ENCODE measurements at regions not wholly inside any gene's neighbourhood (a gene's known extent, or its start where the extent isn't known, plus 50 kb on each side); places are given as distances from the start of the nearest gene placed in this dataset.

- Mint-ChIP-seq H3K36me3 (no peaks in the 10 kb centered on the region), H3K4me3 (peak overlapping the region; percentile 79), H3K27me3 (peaks cover 33% of the 10 kb centered on the region), H3K4me1 (peaks cover 7% of the 10 kb centered on the region), H3K9me3 (no peaks in the 10 kb centered on the region), H3K27ac (peak overlapping the region; percentile 25)
- peak; percentile 96 for ATAC-seq
These were observed 66.9 kb upstream of the DNAH5 start for GRCh38 chr5:14011089-14012020.

- no peak overlapping the region for H3K27ac Mint-ChIP-seq
- H3K27me3 Mint-ChIP-seq, result peaks cover 22% of the 10 kb centered on the region
- peaks cover 7% of the 10 kb centered on the region for H3K4me1 Mint-ChIP-seq
- no peak overlapping the region for H3K4me3 Mint-ChIP-seq
- H3K36me3 Mint-ChIP-seq, result no peaks in the 10 kb centered on the region
- no peak for ATAC-seq
- no peaks in the 10 kb centered on the region for H3K9me3 Mint-ChIP-seq
These were observed 65.1 kb upstream of the DNAH5 start for GRCh38 chr5:14009575-14009974.

DNA sequence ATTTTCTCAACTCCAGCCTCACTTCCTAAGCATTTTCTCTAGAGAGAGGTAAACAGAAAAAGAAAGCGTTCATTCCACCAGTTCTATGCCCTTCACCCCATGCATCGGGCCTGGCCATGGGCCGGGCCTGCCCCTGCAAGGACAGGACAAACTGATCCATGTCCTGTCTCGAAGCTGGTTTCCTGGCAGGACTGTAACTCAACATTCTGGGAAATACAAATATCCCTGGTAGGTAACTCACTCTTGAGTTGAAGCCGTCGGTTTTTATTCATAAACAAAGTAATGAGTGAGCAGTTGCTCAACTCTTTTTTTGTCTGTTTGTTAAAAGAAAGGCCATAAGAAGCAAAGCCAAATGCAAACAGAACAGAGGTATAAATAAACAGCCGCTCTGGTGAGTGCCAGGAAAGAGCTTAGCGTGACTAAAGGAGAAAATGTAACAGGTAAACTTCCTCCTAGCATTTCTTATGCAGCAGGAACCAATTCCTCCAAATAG lies 64.4 kb upstream of the DNAH5 start:
- no peaks in the 10 kb centered on the region for H3K36me3 Mint-ChIP-seq
- no peaks in the 10 kb centered on the region for H3K9me3 Mint-ChIP-seq
- peaks cover 7% of the 10 kb centered on the region for H3K4me1 Mint-ChIP-seq
- ATAC-seq, result no peak
- no peak overlapping the region for H3K27ac Mint-ChIP-seq
- peaks cover 15% of the 10 kb centered on the region for H3K27me3 Mint-ChIP-seq
- H3K4me3 Mint-ChIP-seq, result no peak overlapping the region

DNA sequence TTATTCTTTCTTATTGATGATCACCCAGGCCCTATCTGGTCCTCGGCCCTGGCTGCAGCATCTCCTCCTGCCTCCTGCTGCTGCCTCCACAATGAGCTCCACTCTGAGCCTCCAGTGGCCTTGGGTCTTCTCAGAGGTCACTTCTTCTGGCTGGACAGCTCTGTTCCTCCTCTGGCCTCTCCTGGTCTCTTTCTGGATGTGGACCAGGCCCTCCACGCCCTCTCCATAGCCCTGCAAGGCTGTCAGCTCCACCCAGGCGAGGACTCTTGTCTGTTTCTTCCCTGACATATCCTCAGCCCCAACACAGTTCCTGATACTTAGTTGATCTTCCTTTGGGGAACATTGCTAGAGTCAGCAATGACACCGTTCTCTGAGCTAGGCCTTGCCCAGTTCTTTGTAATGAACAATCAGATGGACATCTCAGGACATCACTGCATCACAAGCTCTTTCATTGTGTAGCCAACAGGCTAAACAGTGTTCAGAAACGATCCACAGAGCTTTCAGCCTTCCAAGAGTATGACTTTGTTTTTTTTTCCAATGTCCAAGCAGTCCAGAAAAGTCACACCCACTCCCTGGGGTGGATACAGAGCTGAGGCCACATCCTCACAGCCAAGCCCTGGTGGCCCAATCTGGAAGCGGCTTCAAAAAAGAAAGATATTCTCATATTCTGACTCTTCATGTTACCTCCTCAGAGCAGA lies 62.5 kb upstream of the DNAH5 start:
- no peak overlapping the region for H3K4me3 Mint-ChIP-seq

GRCh38 chr5:14004598-14005394 lies 60.3 kb upstream of the DNAH5 start:
- Mint-ChIP-seq H3K27me3 (peaks cover 13% of the 10 kb centered on the region), H3K4me3 (no peak overlapping the region), H3K9me3 (no peaks in the 10 kb centered on the region), H3K36me3 (no peaks in the 10 kb centered on the region), H3K27ac (no peak overlapping the region), H3K4me1 (no peaks in the 10 kb centered on the region)
- no peak for ATAC-seq

More for the DNA sequence above, 62.5 kb upstream of the DNAH5 start:
- peaks cover 9% of the 10 kb centered on the region for H3K27me3 Mint-ChIP-seq
- no peak for ATAC-seq
- H3K27ac Mint-ChIP-seq, result no peak overlapping the region
- H3K36me3 Mint-ChIP-seq, result no peaks in the 10 kb centered on the region
- H3K9me3 Mint-ChIP-seq, result no peaks in the 10 kb centered on the region
- H3K4me1 Mint-ChIP-seq, result peaks cover 7% of the 10 kb centered on the region

- ATAC-seq, result no peak
- Mint-ChIP-seq H3K27ac (no peak overlapping the region), H3K9me3 (no peaks in the 10 kb centered on the region), H3K27me3 (peaks cover 22% of the 10 kb centered on the region), H3K4me1 (no peaks in the 10 kb centered on the region), H3K36me3 (no peaks in the 10 kb centered on the region), H3K4me3 (no peak overlapping the region)
These were observed 59.4 kb upstream of the DNAH5 start for GRCh38 chr5:14003936-14004335.

DNA sequence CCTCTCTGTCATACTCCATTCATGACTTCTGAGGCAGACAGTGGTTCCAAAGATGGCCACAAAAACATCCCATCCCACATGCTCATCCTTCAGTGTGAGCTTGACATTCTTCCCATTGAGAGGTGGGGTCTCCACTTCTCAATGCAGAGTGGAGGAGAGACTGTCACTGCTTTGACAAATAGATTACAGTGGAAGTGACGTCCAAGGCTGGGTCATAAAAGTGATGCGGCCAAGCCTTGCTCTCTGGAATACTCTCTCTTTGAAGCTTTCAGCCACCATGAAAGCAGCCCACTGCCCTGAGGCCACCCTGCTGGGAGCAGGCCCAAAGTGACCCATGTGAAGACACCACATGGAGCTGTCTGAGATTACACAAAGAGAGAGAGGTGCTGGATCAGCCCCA lies 59.0 kb upstream of the DNAH5 start:
- Mint-ChIP-seq H3K27me3 (peaks cover 24% of the 10 kb centered on the region), H3K27ac (no peak overlapping the region), H3K4me1 (no peaks in the 10 kb centered on the region), H3K9me3 (no peaks in the 10 kb centered on the region), H3K4me3 (no peak overlapping the region), H3K36me3 (no peaks in the 10 kb centered on the region)
- ATAC-seq, result no peak

GRCh38 chr5:13998254-13998653 lies 53.8 kb upstream of the DNAH5 start:
- peaks cover 46% of the 10 kb centered on the region for H3K27me3 Mint-ChIP-seq
- H3K9me3 Mint-ChIP-seq, result peaks cover 4% of the 10 kb centered on the region
- ATAC-seq, result no peak
- H3K4me1 Mint-ChIP-seq, result no peaks in the 10 kb centered on the region
- H3K36me3 Mint-ChIP-seq, result peaks cover 7% of the 10 kb centered on the region
- H3K27ac Mint-ChIP-seq, result no peak overlapping the region
- H3K4me3 Mint-ChIP-seq, result no peak overlapping the region

DNA sequence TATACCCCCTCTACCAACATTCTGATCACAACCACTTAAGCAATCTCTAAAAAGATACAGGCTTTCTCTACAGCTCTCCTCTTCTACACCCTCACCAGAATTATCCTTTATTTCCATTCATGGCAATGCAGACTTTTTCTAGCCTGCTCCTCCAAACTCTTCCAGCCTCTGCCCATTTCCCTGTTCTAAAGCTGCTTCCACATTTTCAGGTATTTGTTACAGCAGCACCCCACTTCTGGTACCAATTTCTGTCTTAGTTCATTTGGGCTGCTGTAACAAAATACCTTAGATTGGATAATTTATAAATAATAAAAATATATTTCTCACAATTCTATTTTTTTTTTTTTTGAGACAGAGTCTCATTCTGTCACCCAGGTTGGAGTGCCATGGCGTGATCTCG lies 53.0 kb upstream of the DNAH5 start:
- Mint-ChIP-seq H3K9me3 (peaks cover 4% of the 10 kb centered on the region), H3K36me3 (peaks cover 7% of the 10 kb centered on the region), H3K4me1 (no peaks in the 10 kb centered on the region), H3K27me3 (peaks cover 46% of the 10 kb centered on the region), H3K27ac (no peak overlapping the region), H3K4me3 (no peak overlapping the region)
- no peak for ATAC-seq

GRCh38 chr5:13994621-13995253 lies 50.2 kb upstream of the DNAH5 start:
- H3K4me1 Mint-ChIP-seq, result no peaks in the 10 kb centered on the region
- no peak for ATAC-seq
- H3K27me3 Mint-ChIP-seq, result peaks cover 60% of the 10 kb centered on the region
- peaks cover 4% of the 10 kb centered on the region for H3K9me3 Mint-ChIP-seq
- H3K36me3 Mint-ChIP-seq, result peaks cover 7% of the 10 kb centered on the region
- no peak overlapping the region for H3K4me3 Mint-ChIP-seq
- H3K27ac Mint-ChIP-seq, result no peak overlapping the region
